ENCODE measurements at regions not wholly inside any gene's neighbourhood (a gene's known extent, or its start where the extent isn't known, plus 50 kb on each side); places are given as distances from the start of the nearest gene placed in this dataset.
"Not testable (repeated sequence)": the region's sequence is repeated elsewhere in the genome, so short reads cannot be mapped to it uniquely, and the experiment has no call there.

DNA sequence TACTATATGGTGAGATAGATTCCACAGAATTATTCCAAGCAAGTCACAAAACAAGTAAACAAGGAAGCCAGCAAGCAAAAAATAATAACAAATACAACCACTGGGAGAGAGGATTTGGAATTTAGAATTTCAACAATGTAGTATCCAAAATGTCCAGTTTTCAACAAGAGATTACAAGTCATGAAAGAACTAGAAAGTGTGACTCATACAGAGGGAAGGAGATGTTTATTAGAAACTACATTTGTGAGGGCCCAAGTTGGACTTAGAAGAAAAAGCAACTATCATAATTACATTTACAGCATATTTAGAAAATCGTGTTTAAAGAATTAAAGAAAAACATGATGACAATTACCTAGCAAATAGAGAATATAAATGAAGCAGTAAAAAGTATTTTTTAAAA, 494.6 kb upstream of the ID4 start:
- no peak for DNase-seq

DNA sequence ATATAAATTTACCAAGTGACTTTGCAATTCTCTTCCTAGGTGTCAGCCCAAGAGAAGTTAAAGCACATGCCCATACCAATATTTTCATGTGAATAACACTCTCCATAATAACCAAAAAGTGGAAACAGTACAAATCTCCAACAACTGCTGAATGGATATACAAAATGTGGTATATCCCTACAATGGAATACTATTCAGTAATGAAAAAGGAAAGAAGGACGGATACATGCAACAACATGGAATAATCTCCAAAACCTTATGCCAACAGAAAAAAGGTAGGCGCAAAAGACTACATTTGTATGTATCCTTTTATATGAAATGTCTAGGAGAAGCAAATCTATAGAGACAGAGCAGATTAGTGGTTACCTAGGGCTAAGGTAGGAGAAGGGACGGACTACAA, 487.7 kb upstream of the ID4 start:
- no peak for DNase-seq

DNA sequence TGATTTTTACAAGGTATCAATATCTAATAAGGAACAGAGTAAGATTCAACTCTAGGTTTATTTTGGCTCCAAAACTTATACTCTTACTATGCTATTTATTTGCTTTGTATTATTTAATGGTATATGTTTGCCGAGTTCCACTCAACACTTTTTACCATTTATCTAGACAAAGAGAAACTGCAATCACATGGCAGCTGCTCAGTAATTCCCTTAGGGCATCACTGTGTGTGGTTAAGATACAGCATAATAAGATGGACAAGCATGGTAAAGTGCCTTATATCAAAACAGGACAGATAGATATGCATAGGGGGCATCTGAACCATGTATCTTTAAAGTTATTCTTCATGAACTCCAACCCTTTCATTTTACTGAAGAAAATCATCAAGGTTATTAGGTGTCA, 483.0 kb upstream of the ID4 start:
- DNase-seq, result no peak

- no peak for DNase-seq
Observed at GRCh38 chr6:19356692-19357091, 480.5 kb upstream of the ID4 start.

GRCh38 chr6:19362396-19362795, 474.8 kb upstream of the ID4 start:
- no peak for DNase-seq

GRCh38 chr6:19368511-19368910, 468.7 kb upstream of the ID4 start:
- no peak for DNase-seq

- no peak for DNase-seq
Observed at GRCh38 chr6:19369785-19370184, 467.4 kb upstream of the ID4 start.

- DNase-seq, result no peak
Observed at GRCh38 chr6:19370831-19371230, 466.3 kb upstream of the ID4 start.

DNA sequence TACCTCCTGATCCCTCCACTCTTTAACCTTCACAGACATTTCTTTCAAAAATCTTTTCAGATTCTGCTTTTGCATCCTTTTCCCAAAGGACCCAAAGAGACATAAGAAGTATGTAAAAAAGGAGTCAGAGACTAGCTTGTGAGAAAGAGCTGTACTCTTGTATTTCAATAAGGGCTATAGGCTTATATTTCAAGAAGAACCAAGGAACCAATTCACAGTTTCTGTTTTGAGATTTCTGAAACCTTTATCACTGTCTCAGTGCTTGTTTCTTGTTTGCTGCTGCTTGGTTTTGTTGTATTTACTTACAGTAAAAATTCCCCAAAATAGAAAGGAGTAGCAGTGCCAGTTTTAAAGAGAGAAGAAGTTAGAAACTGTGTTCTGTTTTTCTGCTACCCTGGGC, 461.6 kb upstream of the ID4 start:
- no peak for DNase-seq

DNA sequence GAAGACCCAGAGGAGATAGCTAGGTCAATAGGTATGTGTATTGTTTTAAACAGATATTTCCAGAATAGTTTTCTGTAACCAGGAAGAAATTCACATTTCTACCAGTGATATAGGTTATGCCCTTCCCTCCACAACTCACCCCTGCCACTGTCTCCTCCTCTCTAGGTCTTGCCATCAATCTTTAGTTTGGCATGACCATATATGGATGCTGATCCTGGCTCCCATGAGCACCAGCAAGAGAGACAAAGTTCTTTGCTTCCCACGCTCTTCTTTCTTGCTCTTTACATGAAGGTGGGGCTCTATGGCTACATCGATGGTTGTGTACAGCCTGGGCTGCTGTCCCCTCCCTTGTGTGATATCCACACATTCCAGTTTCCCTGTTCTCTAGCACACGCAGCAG, 459.4 kb upstream of the ID4 start:
- no peak for DNase-seq

DNA sequence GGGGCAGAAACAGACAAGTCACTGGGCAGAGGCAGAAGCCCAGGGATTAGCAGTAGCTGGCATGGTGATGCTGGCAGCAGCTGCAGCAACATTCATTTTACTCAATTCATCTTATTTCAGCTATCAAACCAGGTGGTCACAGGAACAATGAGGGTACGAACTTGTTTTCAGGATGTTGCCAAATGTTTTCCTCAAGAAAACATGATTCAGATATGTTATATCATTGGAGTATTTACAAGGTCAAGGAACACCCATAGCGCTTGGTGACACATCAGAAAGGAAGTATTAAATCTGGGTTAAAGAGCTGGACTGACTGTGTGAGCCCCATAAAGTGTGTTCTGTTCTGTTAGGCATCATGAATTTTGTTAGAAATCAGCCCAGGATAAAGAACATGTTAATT, 456.9 kb upstream of the ID4 start:
- no peak for DNase-seq

DNA sequence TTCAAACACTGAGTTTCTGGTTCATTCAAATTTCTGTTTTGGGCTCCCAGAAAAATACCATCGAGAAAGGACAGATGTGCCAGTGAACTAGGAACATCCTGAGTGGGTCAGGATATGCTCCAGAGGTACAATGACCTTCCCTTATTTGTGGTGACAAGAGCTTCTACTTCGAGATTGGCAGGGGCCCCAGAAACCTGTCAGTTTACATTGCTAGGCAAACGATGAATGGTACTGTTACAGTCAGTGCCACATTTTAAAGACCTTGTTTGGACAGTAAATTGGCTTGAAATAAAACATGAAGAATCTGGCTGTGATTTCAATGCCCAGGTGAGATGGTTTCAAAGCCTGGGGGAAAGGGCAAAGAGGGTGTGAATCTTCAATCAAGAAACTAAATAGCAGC, 454.5 kb upstream of the ID4 start:
- no peak for DNase-seq

- no peak for DNase-seq
Observed at GRCh38 chr6:19391926-19392325, 445.2 kb upstream of the ID4 start.

- DNase-seq, result no peak
Observed at GRCh38 chr6:19394051-19394450, 443.1 kb upstream of the ID4 start.

GRCh38 chr6:19394687-19395086, 442.5 kb upstream of the ID4 start:
- DNase-seq, result no peak

DNA sequence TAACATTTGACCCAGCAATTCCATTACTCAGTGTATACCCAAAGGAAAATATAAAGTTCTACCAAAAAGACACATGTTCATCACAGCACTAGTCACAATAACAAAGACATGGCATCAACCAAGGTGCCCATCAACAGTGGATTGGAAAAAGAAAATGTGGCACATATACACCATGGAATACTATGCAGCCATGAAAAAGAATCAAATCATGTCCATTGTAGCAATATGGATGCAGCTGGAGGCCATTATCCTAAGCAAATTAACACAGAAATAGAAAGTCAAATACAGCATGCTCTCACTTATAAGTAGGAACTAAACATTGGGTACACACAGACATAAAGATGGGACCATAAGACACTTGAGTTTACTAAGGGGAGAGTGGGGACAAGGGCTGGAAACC, 441.9 kb upstream of the ID4 start:
- DNase-seq, result no peak

DNA sequence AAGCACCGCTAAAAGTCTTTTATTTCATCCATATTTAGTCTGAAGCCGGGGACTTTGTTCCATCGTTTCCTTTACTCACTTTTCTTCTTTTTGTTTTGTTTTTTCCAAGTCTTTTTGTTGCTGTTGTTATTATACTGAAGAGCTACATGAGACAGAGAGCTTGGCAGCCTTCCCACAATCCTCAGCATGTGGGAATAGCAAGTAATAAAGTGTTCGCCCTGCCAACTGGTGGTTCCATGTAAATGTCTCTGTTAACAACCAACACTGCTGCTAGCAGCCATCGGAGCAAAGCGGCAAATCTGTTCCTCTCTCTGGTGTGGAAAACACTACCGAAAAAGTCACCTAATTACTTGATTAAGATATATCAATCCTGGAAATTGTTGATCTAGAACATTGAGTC, 437.8 kb upstream of the ID4 start:
- no peak for DNase-seq

GRCh38 chr6:19404884-19405283, 432.3 kb upstream of the ID4 start:
- DNase-seq, result not testable (repeated sequence)

DNA sequence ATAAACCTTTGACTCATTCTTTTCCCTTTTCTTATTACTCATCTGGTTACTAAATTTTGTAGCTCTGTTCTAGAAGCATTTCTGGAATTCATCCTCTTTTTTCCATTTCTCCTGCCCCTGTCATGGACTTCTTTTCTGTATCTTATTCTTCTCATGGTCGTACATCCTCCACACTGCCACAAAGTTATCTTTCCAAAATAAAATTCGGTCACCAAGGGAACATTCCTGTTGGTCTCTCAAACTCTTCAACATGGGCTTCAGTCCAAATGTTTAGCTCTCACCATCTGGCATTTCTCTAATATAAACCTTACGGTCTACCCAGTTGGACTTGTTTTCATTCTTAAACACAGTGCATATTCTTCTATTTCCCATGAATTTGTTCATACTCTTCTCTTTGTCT, 428.8 kb upstream of the ID4 start:
- no peak for DNase-seq

DNA sequence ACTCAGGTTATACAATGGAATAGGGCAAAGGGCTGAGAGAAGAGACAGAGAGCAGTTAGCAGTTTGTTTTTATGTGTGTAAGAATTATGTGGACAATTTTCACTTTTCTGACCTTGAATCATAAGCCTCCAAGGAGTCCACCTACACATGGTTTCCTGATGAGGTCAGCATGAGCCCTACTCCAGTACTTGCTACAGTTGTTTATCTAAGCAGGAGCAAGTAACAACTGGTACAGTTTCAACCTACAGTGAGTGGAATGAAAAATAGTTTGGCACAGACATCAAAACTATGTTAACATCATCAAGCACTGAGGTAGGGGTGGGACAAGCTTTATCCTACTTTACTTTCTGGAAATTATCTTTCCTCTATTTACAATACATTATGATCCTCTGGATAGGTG, 426.7 kb upstream of the ID4 start:
- no peak for DNase-seq

- DNase-seq, result no peak
Observed at GRCh38 chr6:19413323-19413722, 423.8 kb upstream of the ID4 start.

- DNase-seq, result no peak
Observed at GRCh38 chr6:19415605-19416326, 421.4 kb upstream of the ID4 start.

DNA sequence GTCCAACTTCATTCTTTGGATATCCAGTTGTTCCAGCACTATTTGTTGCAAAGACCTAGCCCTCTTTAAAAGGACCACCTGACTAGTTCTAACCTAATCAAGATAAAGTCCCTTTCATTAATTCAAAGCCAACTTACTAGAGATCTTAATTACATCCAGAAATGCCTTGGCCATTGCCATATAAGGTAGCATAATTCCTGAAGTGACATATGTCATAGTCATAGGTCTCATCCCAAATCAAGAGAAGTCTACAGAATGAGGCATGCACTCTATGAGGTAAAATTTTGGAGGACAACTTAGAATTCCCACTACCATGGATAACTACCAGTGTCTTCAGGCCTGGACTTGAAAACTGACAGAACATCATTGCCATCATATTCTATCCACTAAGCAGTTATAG, 420.4 kb upstream of the ID4 start:
- DNase-seq, result no peak

DNA sequence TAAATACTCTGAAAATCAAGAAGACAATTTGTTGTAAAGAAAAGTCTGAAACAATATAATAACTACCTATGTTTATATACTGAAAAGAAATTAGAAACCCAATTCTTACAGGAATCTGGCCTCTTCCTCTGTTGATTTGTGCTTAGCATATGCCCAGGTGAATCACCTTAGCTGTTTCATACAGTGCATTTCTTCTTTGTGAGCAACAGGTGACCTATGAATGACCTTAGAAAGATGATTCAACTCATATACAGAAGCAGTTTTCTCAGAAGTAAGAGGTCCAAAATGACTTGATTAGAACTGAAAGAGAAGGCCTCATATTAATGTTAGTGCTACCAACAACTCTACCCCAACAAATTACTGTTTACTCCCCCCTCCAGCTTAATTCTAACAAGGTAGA, 419.5 kb upstream of the ID4 start:
- DNase-seq, result no peak

DNA sequence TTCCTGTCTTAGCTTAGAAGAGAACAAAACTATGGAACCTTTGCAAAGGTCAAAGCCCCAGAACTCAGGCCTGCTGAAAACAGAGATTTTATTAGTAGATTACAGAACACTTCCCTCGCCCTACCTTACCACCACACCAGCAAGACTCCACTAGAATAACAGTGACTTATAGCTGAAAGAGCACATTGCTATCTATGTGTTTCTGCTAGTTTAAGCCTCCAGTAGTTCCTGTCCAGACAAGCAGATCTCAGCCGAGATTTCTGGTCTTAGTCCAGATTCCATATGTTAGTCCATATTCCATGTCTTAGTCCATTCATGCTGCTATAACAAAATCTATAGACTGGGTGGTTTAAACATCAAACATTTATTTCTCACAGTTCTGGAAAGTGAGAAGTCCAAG, 412.3 kb upstream of the ID4 start:
- DNase-seq, result no peak

DNA sequence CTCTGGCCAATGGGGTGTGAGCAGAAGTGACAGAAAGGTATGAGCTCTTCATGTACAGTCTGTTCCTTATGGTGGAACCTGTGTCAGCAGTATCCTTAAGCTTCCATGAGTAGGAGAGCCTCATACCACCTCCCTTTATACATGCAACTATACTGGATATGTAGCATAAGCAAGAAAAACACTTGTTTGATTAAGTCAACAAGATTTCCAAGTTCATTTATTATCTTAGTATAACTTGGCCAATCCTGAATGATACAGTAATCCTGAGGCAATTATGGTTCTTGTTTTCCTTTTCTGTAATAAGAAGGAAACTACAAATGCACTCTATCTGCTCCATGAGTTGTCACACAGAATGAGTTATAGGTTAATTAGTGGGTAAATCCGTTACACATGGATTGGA, 409.6 kb upstream of the ID4 start:
- DNase-seq, result no peak

Data from NCI-H774 (cell line).